ENCODE measurements at regions not wholly inside any gene's neighbourhood (a gene's known extent, or its start where the extent isn't known, plus 50 kb on each side); places are given as distances from the start of the nearest gene placed in this dataset.

GRCh38 chr9:81305561-81306182 lies 383.7 kb downstream of the TLE1 start:
- Histone ChIP-seq H3K36me3 (ENCODE audit: control insufficient read depth, insufficient read depth, low read length) (no peaks in the 10 kb centered on the region), H3K9me3 (ENCODE audit: control insufficient read depth, low read length) (no peaks in the 10 kb centered on the region), H3K4me1 (ENCODE audit: control insufficient read depth, insufficient read depth, low read length, poor library complexity, severe bottlenecking) (no peaks in the 10 kb centered on the region), H3K27me3 (replicated peaks; ENCODE audit: control insufficient read depth, insufficient read depth, low read length, poor library complexity, severe bottlenecking) (no peaks in the 10 kb centered on the region), H3K4me3 (ENCODE audit: insufficient read depth, low read depth, low read length, poor library complexity, severe bottlenecking) (no peak overlapping the region), H3K27ac (ENCODE audit: insufficient read depth, low read length, poor library complexity, severe bottlenecking) (no peak overlapping the region)
- no peak for DNase-seq

GRCh38 chr9:81303658-81304057 lies 385.7 kb downstream of the TLE1 start:
- Histone ChIP-seq H3K4me3 (ENCODE audit: insufficient read depth, low read depth, low read length, poor library complexity, severe bottlenecking) (no peak overlapping the region), H3K9me3 (ENCODE audit: control insufficient read depth, low read length) (no peaks in the 10 kb centered on the region), H3K4me1 (ENCODE audit: control insufficient read depth, insufficient read depth, low read length, poor library complexity, severe bottlenecking) (no peaks in the 10 kb centered on the region), H3K36me3 (ENCODE audit: control insufficient read depth, insufficient read depth, low read length) (no peaks in the 10 kb centered on the region), H3K27ac (ENCODE audit: insufficient read depth, low read length, poor library complexity, severe bottlenecking) (no peak overlapping the region), H3K27me3 (replicated peaks; ENCODE audit: control insufficient read depth, insufficient read depth, low read length, poor library complexity, severe bottlenecking) (no peaks in the 10 kb centered on the region)
- DNase-seq, result no peak

- no peaks in the 10 kb centered on the region for H3K9me3 ChIP-seq (ENCODE audit: control insufficient read depth, low read length)
- H3K27me3 ChIP-seq (replicated peaks; ENCODE audit: control insufficient read depth, insufficient read depth, low read length, poor library complexity, severe bottlenecking), result no peaks in the 10 kb centered on the region
- no peaks in the 10 kb centered on the region for H3K4me1 ChIP-seq (ENCODE audit: control insufficient read depth, insufficient read depth, low read length, poor library complexity, severe bottlenecking)
- no peaks in the 10 kb centered on the region for H3K36me3 ChIP-seq (ENCODE audit: control insufficient read depth, insufficient read depth, low read length)
- no peak overlapping the region for H3K27ac ChIP-seq (ENCODE audit: insufficient read depth, low read length, poor library complexity, severe bottlenecking)
- no peak overlapping the region for H3K4me3 ChIP-seq (ENCODE audit: insufficient read depth, low read depth, low read length, poor library complexity, severe bottlenecking)
- DNase-seq, result no peak
Measured at GRCh38 chr9:81293651-81294050, 395.7 kb downstream of the TLE1 start.

- Histone ChIP-seq H3K27ac (ENCODE audit: insufficient read depth, low read length, poor library complexity, severe bottlenecking) (no peak overlapping the region), H3K9me3 (ENCODE audit: control insufficient read depth, low read length) (no peaks in the 10 kb centered on the region), H3K4me1 (ENCODE audit: control insufficient read depth, insufficient read depth, low read length, poor library complexity, severe bottlenecking) (no peaks in the 10 kb centered on the region), H3K36me3 (ENCODE audit: control insufficient read depth, insufficient read depth, low read length) (no peaks in the 10 kb centered on the region), H3K27me3 (replicated peaks; ENCODE audit: control insufficient read depth, insufficient read depth, low read length, poor library complexity, severe bottlenecking) (no peaks in the 10 kb centered on the region), H3K4me3 (ENCODE audit: insufficient read depth, low read depth, low read length, poor library complexity, severe bottlenecking) (no peak overlapping the region)
- no peak for DNase-seq
Measured at GRCh38 chr9:81292056-81292805, 397.1 kb downstream of the TLE1 start.

GRCh38 chr9:81289622-81290021 lies 399.7 kb downstream of the TLE1 start:
- Histone ChIP-seq H3K4me1 (ENCODE audit: control insufficient read depth, insufficient read depth, low read length, poor library complexity, severe bottlenecking) (no peaks in the 10 kb centered on the region), H3K27me3 (replicated peaks; ENCODE audit: control insufficient read depth, insufficient read depth, low read length, poor library complexity, severe bottlenecking) (no peaks in the 10 kb centered on the region), H3K4me3 (ENCODE audit: insufficient read depth, low read depth, low read length, poor library complexity, severe bottlenecking) (no peak overlapping the region), H3K27ac (ENCODE audit: insufficient read depth, low read length, poor library complexity, severe bottlenecking) (no peak overlapping the region), H3K9me3 (ENCODE audit: control insufficient read depth, low read length) (no peaks in the 10 kb centered on the region), H3K36me3 (ENCODE audit: control insufficient read depth, insufficient read depth, low read length) (no peaks in the 10 kb centered on the region)
- DNase-seq, result no peak

GRCh38 chr9:81268048-81268447 lies 421.3 kb downstream of the TLE1 start:
- no peaks in the 10 kb centered on the region for H3K27me3 ChIP-seq (replicated peaks; ENCODE audit: control insufficient read depth, insufficient read depth, low read length, poor library complexity, severe bottlenecking)

GRCh38 chr9:81266674-81267073 lies 422.7 kb downstream of the TLE1 start:
- H3K4me3 ChIP-seq (ENCODE audit: insufficient read depth, low read depth, low read length, poor library complexity, severe bottlenecking), result no peak overlapping the region
- no peak overlapping the region for H3K27ac ChIP-seq (ENCODE audit: insufficient read depth, low read length, poor library complexity, severe bottlenecking)
- no peaks in the 10 kb centered on the region for H3K4me1 ChIP-seq (ENCODE audit: control insufficient read depth, insufficient read depth, low read length, poor library complexity, severe bottlenecking)
- H3K9me3 ChIP-seq (ENCODE audit: control insufficient read depth, low read length), result no peaks in the 10 kb centered on the region
- no peaks in the 10 kb centered on the region for H3K27me3 ChIP-seq (replicated peaks; ENCODE audit: control insufficient read depth, insufficient read depth, low read length, poor library complexity, severe bottlenecking)
- no peak for DNase-seq
- no peaks in the 10 kb centered on the region for H3K36me3 ChIP-seq (ENCODE audit: control insufficient read depth, insufficient read depth, low read length)

More at GRCh38 chr9:81268048-81268447, 421.3 kb downstream of the TLE1 start:
- no peak for DNase-seq
- Histone ChIP-seq H3K4me3 (ENCODE audit: insufficient read depth, low read depth, low read length, poor library complexity, severe bottlenecking) (no peak overlapping the region), H3K36me3 (ENCODE audit: control insufficient read depth, insufficient read depth, low read length) (no peaks in the 10 kb centered on the region), H3K4me1 (ENCODE audit: control insufficient read depth, insufficient read depth, low read length, poor library complexity, severe bottlenecking) (no peaks in the 10 kb centered on the region), H3K9me3 (ENCODE audit: control insufficient read depth, low read length) (no peaks in the 10 kb centered on the region), H3K27ac (ENCODE audit: insufficient read depth, low read length, poor library complexity, severe bottlenecking) (no peak overlapping the region)

- Histone ChIP-seq H3K4me1 (ENCODE audit: control insufficient read depth, insufficient read depth, low read length, poor library complexity, severe bottlenecking) (no peaks in the 10 kb centered on the region), H3K27ac (ENCODE audit: insufficient read depth, low read length, poor library complexity, severe bottlenecking) (no peak overlapping the region), H3K4me3 (ENCODE audit: insufficient read depth, low read depth, low read length, poor library complexity, severe bottlenecking) (no peak overlapping the region), H3K36me3 (ENCODE audit: control insufficient read depth, insufficient read depth, low read length) (no peaks in the 10 kb centered on the region), H3K27me3 (replicated peaks; ENCODE audit: control insufficient read depth, insufficient read depth, low read length, poor library complexity, severe bottlenecking) (no peaks in the 10 kb centered on the region), H3K9me3 (ENCODE audit: control insufficient read depth, low read length) (no peaks in the 10 kb centered on the region)
- DNase-seq, result no peak
Measured at GRCh38 chr9:81266086-81266485, 423.3 kb downstream of the TLE1 start.

- Histone ChIP-seq H3K4me1 (ENCODE audit: control insufficient read depth, insufficient read depth, low read length, poor library complexity, severe bottlenecking) (no peaks in the 10 kb centered on the region), H3K4me3 (ENCODE audit: insufficient read depth, low read depth, low read length, poor library complexity, severe bottlenecking) (no peak overlapping the region), H3K9me3 (ENCODE audit: control insufficient read depth, low read length) (no peaks in the 10 kb centered on the region), H3K36me3 (ENCODE audit: control insufficient read depth, insufficient read depth, low read length) (no peaks in the 10 kb centered on the region), H3K27me3 (replicated peaks; ENCODE audit: control insufficient read depth, insufficient read depth, low read length, poor library complexity, severe bottlenecking) (no peaks in the 10 kb centered on the region), H3K27ac (ENCODE audit: insufficient read depth, low read length, poor library complexity, severe bottlenecking) (no peak overlapping the region)
- no peak for DNase-seq
Measured at GRCh38 chr9:81264516-81264915, 424.8 kb downstream of the TLE1 start.

GRCh38 chr9:81259896-81260295 lies 429.5 kb downstream of the TLE1 start:
- no peaks in the 10 kb centered on the region for H3K27me3 ChIP-seq (replicated peaks; ENCODE audit: control insufficient read depth, insufficient read depth, low read length, poor library complexity, severe bottlenecking)
- no peaks in the 10 kb centered on the region for H3K9me3 ChIP-seq (ENCODE audit: control insufficient read depth, low read length)
- H3K4me3 ChIP-seq (ENCODE audit: insufficient read depth, low read depth, low read length, poor library complexity, severe bottlenecking), result no peak overlapping the region
- H3K4me1 ChIP-seq (ENCODE audit: control insufficient read depth, insufficient read depth, low read length, poor library complexity, severe bottlenecking), result no peaks in the 10 kb centered on the region
- no peaks in the 10 kb centered on the region for H3K36me3 ChIP-seq (ENCODE audit: control insufficient read depth, insufficient read depth, low read length)
- H3K27ac ChIP-seq (ENCODE audit: insufficient read depth, low read length, poor library complexity, severe bottlenecking), result no peak overlapping the region
- no peak for DNase-seq
